GM12864 (cell line): ENCODE measurements at regions not wholly inside any gene's neighbourhood (a gene's known extent, or its start where the extent isn't known, plus 50 kb on each side); places are given as distances from the start of the nearest gene placed in this dataset.
"Not testable (repeated sequence)": the region's sequence is repeated elsewhere in the genome, so short reads cannot be mapped to it uniquely, and the experiment has no call there.

ENCODE experiments used
- DNase-seq: peaks from one replicate; pipeline ENCODE4 v3.0.0-alpha.2; 2011; ENCODE audit warnings: low read depth
- H3K4me3 ChIP-seq: 2 replicates; pipeline ENCODE4 v1.5.1; 2011; ENCODE audit warnings: mild to moderate bottlenecking, low read depth, low read length, control low read depth

- not testable (repeated sequence) for H3K4me3 ChIP-seq, DNase-seq
These were observed 76.3 kb upstream of the NBPF19 start for GRCh38 chr1:149398527-149398926.

GRCh38 chr1:149408404-149408803 lies 66.4 kb upstream of the NBPF19 start:
- H3K4me3 ChIP-seq, DNase-seq: not testable (repeated sequence)

- not testable (repeated sequence) for H3K4me3 ChIP-seq, DNase-seq
These were observed 59.5 kb upstream of the NBPF19 start for GRCh38 chr1:149415373-149415772.

- H3K4me3 ChIP-seq, DNase-seq: not testable (repeated sequence)
These were observed 56.1 kb upstream of the NBPF19 start for GRCh38 chr1:149418782-149419181.

DNA sequence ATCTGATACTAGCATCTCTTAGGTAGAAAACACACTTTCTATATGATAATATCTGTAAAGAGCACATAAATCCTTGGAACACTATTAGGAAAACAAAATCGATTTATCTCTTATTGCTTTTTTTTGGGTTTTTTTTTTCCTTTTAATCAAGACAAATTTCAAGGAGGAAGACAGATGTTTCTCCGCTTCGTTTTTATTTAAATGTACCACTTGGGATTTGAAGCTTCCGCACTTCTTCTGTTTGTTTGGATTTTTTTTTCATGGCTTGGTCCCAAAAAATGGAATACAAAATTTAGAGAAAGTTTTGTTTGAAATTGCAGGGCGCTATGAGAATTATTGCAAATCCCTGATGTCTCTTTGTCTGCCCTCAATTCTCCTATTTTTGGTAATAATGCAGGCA lies 51.7 kb upstream of the NBPF19 start:
- DNase-seq, H3K4me3 ChIP-seq: not testable (repeated sequence)
